ENCODE measurements at regions not wholly inside any gene's neighbourhood (a gene's known extent, or its start where the extent isn't known, plus 50 kb on each side); places are given as distances from the start of the nearest gene placed in this dataset.
"Not testable (repeated sequence)": the region's sequence is repeated elsewhere in the genome, so short reads cannot be mapped to it uniquely, and the experiment has no call there.

GRCh38 chr2:19651466-19651865 lies 250.3 kb downstream of the TTC32 start:
- DNase-seq (ENCODE audit: low read depth): peak; percentile 24

DNA sequence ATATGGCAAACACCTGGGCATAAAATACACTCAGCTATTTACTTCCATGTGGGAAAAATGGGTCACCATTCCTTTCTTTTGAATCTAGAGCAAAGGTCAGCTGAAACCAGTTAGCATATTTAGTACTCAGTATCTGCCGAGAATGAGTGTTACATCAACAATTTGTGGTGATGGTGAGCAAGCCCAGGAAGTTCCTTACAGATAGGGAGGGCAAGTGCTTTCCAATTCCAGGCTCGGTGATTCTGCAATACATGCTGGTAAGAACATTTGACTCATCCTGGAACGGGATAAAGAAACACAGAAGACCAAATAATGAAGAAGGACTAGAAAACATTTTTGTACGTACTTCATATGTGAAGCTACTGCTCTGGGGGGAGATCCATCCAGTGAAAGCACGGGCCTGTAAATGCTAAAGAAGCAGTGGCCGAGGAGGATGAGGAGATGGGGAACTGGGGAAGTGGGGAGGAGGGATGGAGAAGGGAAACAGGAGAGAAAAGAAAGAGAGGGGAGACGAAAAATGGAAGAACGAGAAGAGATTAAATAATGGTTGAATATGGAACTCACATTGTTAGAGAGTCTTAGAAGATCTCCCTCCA lies 251.9 kb downstream of the TTC32 start:
- peak; percentile 98 for DNase-seq (ENCODE audit: low read depth)

GRCh38 chr2:19649142-19649541 lies 252.6 kb downstream of the TTC32 start:
- peak; percentile 45 for DNase-seq (ENCODE audit: low read depth)

DNA sequence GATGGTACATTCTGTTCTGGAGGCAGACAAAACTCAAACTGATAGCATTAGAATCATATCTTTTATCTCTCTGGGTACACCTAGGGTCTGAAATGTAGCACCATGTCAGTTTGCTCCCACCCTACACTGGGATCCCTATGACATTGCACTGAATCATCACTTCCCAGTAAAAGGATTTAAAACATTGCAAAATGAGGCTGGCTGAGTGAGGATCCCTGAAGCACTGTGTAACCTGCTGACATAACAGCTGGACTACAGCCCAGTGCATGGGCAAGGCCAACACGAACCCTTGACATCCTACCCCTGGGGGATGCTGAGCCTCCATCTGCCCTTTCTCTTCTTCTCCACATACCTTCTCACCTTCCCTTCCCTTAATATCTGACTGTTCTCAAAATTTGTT lies 253.2 kb downstream of the TTC32 start:
- peak; percentile 71 for DNase-seq (ENCODE audit: low read depth)

GRCh38 chr2:19646987-19647386 lies 254.8 kb downstream of the TTC32 start:
- DNase-seq (ENCODE audit: low read depth): no peak

GRCh38 chr2:19644763-19645162 lies 257.0 kb downstream of the TTC32 start:
- DNase-seq (ENCODE audit: low read depth): no peak

DNA sequence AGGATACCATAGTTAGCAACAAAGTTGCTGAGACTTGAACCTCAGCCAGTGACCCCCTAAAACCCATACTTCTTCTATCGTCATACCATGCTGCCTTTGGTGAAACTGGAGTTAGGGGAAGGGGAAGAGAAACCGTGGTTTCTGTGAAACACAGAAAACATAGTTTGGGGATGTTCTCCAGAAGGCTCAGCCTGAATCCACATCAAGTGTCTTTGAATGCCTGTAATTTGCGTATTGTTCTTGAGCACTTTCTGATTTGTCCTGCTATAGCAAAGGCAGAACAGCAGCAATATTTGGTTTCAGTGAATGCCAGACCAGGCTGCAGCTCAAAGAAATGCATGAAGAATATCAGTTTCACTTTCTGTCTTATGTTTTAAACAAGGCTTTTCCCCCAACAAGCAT lies 258.7 kb downstream of the TTC32 start:
- DNase-seq (ENCODE audit: low read depth): no peak

GRCh38 chr2:19642501-19642900 lies 259.3 kb downstream of the TTC32 start:
- no peak for DNase-seq (ENCODE audit: low read depth)

GRCh38 chr2:19635951-19636510 lies 265.8 kb downstream of the TTC32 start:
- DNase-seq (ENCODE audit: low read depth): no peak

DNA sequence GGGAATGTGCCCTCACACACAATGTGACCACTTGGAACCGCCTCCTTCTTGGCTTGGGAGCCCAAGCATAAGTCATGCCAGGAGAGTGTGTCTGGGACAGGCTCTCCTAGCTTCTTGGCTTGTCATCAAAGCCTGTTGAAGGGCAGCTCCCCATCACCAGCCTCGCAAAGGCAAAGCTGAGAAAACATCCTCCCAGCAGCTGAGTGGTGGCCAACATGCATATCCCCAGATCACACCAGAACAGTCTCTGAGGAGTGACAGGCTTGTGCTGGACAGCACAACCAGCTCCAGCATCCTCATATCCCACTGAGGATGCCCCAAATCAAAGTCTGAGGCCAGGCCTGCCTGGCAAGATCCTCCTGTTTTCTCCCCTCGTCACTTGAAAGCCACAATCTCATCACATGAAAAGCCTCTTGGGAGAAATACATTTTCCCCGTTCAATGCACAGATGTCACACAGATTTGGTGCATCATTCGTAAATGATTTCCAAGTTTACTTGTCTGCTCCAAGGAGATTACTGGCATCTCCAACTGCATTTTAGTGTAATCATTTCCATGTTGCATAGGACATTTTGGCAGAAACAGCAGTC lies 269.3 kb downstream of the TTC32 start:
- DNase-seq (ENCODE audit: low read depth): peak; percentile 84

DNA sequence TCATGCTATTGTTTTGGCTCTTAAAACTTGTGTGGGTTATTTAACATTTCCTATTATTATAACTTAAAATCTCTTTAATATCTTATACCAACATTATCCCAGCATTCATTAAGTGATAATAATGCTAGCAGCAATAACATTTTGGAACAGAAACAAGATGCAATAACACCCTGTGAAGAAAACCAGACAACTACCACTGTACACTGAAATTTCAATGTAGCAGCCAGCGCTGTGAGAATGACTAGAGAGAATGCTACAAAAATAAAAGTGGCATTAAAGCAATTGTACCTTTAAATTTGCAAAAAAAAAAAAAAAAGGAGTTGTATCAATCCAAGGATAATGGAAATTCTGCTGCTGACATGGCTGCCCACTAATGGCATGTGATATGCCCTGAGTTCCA lies 269.9 kb downstream of the TTC32 start:
- no peak for DNase-seq (ENCODE audit: low read depth)

- DNase-seq (ENCODE audit: low read depth): no peak
These were observed 270.9 kb downstream of the TTC32 start for GRCh38 chr2:19630921-19631320.

GRCh38 chr2:19627359-19627758 lies 268.9 kb upstream of the OSR1 start:
- DNase-seq (ENCODE audit: low read depth): no peak

DNA sequence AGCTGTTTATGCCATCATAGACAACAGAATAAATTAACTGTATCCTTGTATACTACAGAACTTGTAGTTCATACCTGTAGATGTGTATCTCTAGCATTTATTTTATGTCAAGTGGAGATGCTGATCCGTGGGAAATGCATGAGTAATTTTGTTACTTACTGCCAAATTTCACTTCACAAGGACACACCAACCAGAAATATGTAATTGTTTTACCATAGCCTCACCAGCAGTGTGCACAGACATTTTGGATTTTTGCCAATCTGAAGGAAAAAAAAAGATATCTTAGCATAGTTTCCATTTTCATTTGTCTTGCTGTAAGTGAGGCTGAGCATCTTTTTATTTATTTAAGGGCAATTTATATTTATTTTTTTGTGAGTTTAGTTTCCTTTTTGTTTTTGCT lies 265.1 kb upstream of the OSR1 start:
- no peak for DNase-seq (ENCODE audit: low read depth)

GRCh38 chr2:19617257-19617848 lies 258.9 kb upstream of the OSR1 start:
- no peak for DNase-seq (ENCODE audit: low read depth)

- not testable (repeated sequence) for DNase-seq (ENCODE audit: low read depth)
These were observed 257.0 kb upstream of the OSR1 start for GRCh38 chr2:19615402-19615801.

DNA sequence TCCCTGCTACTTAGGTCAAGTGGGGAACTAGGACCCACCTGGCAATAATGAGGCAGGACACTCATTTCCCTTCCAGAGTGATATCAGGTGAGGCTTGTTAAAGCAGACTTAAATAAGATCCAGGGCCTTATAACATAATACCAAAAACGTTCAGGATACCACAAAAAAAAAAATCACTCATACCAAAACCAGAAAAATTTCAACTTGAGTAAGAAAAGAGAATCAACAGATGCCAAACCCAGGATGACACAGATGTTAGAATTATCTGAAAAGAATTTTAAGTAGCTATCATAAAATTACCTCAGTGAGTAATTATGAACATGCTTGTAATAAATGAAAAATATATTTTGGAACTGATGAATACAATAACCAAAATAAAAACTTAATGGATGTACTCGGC lies 255.6 kb upstream of the OSR1 start:
- no peak for DNase-seq (ENCODE audit: low read depth)

- peak; percentile 97 for DNase-seq (ENCODE audit: low read depth)
These were observed 253.3 kb upstream of the OSR1 start for GRCh38 chr2:19611491-19612332.

DNA sequence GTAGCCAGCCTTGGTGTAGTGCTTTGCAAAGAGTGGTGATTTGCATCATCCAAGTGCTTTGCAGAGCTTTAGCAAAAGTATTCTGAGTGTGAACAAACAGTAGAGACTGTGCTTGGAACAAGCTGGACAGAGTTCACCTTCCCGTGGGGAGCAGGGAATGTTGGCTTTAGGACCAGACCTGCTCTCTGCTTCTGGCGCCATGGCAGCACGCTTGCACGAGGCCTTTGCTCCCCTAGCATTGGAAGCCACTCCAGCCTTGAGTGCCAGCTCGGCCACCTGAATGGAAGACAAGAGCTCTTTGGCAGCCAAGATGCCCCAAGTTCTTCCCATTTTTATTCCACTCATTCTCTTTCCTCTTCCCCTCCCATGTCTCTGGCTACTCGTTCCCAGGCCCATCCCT lies 250.8 kb upstream of the OSR1 start:
- no peak for DNase-seq (ENCODE audit: low read depth)

DNA sequence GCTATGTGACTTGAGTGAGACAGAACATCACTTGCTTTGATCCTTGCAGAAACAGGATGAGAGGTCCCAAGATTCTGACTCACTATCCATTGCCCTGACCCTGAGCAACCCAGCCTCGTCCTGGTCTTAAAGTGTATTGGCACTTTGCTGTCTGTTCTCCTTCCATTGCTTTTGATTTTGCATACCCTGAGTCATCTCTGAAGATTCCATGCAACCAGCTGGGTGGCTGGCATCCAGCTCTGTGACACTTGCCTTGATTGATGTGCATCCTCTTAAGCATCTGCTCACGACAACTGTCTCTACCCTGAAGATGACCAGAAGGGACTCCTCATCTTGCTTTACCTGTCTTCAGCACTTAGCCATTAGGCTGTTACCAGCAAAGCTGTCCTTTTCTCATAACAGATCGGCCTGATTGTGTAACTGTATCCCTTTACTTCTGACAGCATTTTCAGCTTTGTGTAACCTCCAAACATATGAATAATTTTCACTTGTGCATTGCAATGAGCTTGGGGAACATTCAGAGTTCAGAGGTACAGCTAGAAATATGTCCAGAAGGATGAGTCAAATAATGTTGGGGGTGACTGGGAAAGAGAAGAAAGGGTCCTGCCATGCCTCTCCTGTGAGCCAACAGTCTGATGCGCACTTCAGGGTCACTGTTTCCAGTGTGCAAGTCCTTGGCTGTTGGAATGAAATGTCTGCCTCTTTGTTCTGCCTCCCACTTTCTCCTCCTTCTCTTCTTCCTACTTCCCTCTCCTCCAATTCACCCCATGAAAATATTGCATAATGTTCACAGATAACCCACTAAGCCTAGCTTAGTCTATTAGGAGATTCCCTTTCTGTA lies 249.7 kb upstream of the OSR1 start:
- DNase-seq (ENCODE audit: low read depth): peak; percentile 79

GRCh38 chr2:19607400-19607799 lies 249.0 kb upstream of the OSR1 start:
- DNase-seq (ENCODE audit: low read depth): no peak

DNA sequence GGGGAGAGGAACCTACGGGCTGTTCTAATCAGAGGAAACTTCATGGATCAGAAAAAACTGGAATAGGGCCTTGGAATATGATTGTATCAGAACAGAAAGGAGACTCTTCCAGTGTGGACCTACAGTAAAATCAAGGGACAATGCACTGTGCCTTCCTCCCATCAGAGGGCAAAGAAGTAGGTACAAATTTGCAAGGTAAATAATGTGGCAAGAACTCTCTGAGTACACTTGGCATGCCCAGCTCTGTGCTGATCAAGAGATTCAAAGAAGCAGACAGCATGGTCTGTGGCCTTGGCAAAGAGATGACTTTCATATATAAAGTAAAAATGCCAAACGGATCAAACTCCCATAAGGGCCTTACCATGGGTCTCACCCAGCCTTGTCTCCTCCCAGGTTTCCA lies 242.6 kb upstream of the OSR1 start:
- no peak for DNase-seq (ENCODE audit: low read depth)

Measured in fibroblast of gingiva (primary cell).